ENCODE measurements at regions not wholly inside any gene's neighbourhood (a gene's known extent, or its start where the extent isn't known, plus 50 kb on each side); places are given as distances from the start of the nearest gene placed in this dataset.

DNA sequence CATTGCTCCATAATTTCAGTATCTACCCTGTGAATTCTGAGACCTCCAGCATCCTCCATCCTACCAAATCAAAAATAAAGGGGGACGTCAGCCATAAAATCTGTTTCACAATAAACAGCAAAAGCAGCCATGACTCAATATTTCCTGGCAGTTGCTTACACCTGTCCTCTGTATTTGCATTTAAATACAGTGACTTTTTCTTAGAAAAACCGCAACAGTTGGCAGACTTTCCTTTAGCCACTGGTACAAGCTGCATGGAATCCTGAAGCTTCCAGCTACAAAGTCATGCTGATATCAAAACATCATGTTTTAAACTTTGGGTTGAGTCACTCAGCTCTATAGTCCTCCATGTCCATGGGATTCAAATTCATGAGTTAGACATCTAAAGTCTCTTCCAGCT, 278.0 kb upstream of the KAZN start:
- Histone ChIP-seq H3K4me3 (no peak overlapping the region), H3K9me3 (no peaks in the 10 kb centered on the region), H3K36me3 (no peaks in the 10 kb centered on the region), H3K4me1 (ENCODE audit: control insufficient read depth in 1 of 2, low read depth in 2 of 2) (no peaks in the 10 kb centered on the region), H3K27me3 (replicated peaks; ENCODE audit: insufficient read depth) (no peaks in the 10 kb centered on the region), H3K27ac (no peak overlapping the region)
- TF ChIP-seq, protein P1, sequence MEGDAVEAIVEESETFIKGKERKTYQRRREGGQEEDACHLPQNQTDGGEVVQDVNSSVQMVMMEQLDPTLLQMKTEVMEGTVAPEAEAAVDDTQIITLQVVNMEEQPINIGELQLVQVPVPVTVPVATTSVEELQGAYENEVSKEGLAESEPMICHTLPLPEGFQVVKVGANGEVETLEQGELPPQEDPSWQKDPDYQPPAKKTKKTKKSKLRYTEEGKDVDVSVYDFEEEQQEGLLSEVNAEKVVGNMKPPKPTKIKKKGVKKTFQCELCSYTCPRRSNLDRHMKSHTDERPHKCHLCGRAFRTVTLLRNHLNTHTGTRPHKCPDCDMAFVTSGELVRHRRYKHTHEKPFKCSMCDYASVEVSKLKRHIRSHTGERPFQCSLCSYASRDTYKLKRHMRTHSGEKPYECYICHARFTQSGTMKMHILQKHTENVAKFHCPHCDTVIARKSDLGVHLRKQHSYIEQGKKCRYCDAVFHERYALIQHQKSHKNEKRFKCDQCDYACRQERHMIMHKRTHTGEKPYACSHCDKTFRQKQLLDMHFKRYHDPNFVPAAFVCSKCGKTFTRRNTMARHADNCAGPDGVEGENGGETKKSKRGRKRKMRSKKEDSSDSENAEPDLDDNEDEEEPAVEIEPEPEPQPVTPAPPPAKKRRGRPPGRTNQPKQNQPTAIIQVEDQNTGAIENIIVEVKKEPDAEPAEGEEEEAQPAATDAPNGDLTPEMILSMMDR (IDR thresholded peaks at IDR 0.05): no peak
- ATAC-seq (ENCODE audit: insufficient number of reproducible peaks, low FRiP score, low read depth) (no peak), DNase-seq (ENCODE audit: low spot score) (no peak)

- Histone ChIP-seq H3K36me3 (no peaks in the 10 kb centered on the region), H3K27ac (no peak overlapping the region), H3K4me1 (ENCODE audit: control insufficient read depth in 1 of 2, low read depth in 2 of 2) (no peaks in the 10 kb centered on the region), H3K4me3 (no peak overlapping the region), H3K27me3 (replicated peaks; ENCODE audit: insufficient read depth) (no peaks in the 10 kb centered on the region), H3K9me3 (no peaks in the 10 kb centered on the region)
- TF ChIP-seq, protein P1 (IDR thresholded peaks at IDR 0.05): no peak
- ATAC-seq (ENCODE audit: insufficient number of reproducible peaks, low FRiP score, low read depth) (no peak), DNase-seq (ENCODE audit: low spot score) (no peak)
Measured at GRCh38 chr1:14320986-14321385, 277.5 kb upstream of the KAZN start.

- TF ChIP-seq, protein P1 (IDR thresholded peaks at IDR 0.05): no peak
- H3K27ac ChIP-seq: no peak overlapping the region
- H3K27me3 ChIP-seq (replicated peaks; ENCODE audit: insufficient read depth): no peaks in the 10 kb centered on the region
- DNase-seq (ENCODE audit: low spot score) (no peak), ATAC-seq (ENCODE audit: insufficient number of reproducible peaks, low FRiP score, low read depth) (no peak)
- no peaks in the 10 kb centered on the region for H3K36me3 ChIP-seq
- H3K4me3 ChIP-seq: no peak overlapping the region
- no peaks in the 10 kb centered on the region for H3K4me1 ChIP-seq (ENCODE audit: control insufficient read depth in 1 of 2, low read depth in 2 of 2)
- no peaks in the 10 kb centered on the region for H3K9me3 ChIP-seq
Measured at GRCh38 chr1:14321422-14321821, 277.1 kb upstream of the KAZN start.

GRCh38 chr1:14323568-14324247, 274.8 kb upstream of the KAZN start:
- no peaks in the 10 kb centered on the region for H3K9me3 ChIP-seq
- ATAC-seq (ENCODE audit: insufficient number of reproducible peaks, low FRiP score, low read depth) (no peak), DNase-seq (ENCODE audit: low spot score) (no peak)
- H3K4me1 ChIP-seq (ENCODE audit: control insufficient read depth in 1 of 2, low read depth in 2 of 2): no peaks in the 10 kb centered on the region
- H3K27me3 ChIP-seq (replicated peaks; ENCODE audit: insufficient read depth): no peaks in the 10 kb centered on the region
- no peak overlapping the region for H3K27ac ChIP-seq
- H3K4me3 ChIP-seq: no peak overlapping the region
- H3K36me3 ChIP-seq: no peaks in the 10 kb centered on the region
- TF ChIP-seq, protein P1 (IDR thresholded peaks at IDR 0.05): no peak

DNA sequence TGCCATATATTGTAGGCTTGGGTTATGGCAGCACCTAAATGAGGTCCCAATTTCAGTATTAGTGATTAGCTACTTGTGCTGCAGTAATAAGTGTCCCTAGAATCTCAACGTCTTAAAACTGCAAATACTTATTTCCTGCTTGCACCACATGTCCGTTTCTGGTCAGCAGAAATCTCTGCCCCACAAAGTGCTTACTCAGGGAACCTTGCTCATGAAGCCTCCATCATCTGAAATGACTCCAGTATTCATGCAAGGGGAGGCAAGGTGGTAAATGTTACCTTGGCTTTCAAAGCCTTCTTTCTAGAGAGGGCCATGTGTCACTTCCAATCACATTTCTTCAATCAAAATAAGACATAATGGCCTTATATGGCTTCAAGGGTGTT, 274.2 kb upstream of the KAZN start:
- TF ChIP-seq, protein P1 (IDR thresholded peaks at IDR 0.05): no peak
- Histone ChIP-seq H3K36me3 (no peaks in the 10 kb centered on the region), H3K27me3 (replicated peaks; ENCODE audit: insufficient read depth) (no peaks in the 10 kb centered on the region), H3K4me3 (no peak overlapping the region), H3K4me1 (ENCODE audit: control insufficient read depth in 1 of 2, low read depth in 2 of 2) (no peaks in the 10 kb centered on the region), H3K9me3 (no peaks in the 10 kb centered on the region), H3K27ac (no peak overlapping the region)
- no peak for DNase-seq (ENCODE audit: low spot score)
- no peak for ATAC-seq (ENCODE audit: insufficient number of reproducible peaks, low FRiP score, low read depth)
